GM19463 (cell line): ENCODE measurements at regions not wholly inside any gene's neighbourhood (a gene's known extent, or its start where the extent isn't known, plus 50 kb on each side); places are given as distances from the start of the nearest gene placed in this dataset.
"Not testable (repeated sequence)": the region's sequence is repeated elsewhere in the genome, so short reads cannot be mapped to it uniquely, and the experiment has no call there.

Experiments used
- ATAC-seq: cut with Tn5 transposase; IDR thresholded peaks from one replicate; pipeline ENCODE4 v1.9.1; 2021; ENCODE audit warnings: mild to moderate bottlenecking, moderate library complexity; ENCODE audit not compliant: unreplicated experiment

DNA sequence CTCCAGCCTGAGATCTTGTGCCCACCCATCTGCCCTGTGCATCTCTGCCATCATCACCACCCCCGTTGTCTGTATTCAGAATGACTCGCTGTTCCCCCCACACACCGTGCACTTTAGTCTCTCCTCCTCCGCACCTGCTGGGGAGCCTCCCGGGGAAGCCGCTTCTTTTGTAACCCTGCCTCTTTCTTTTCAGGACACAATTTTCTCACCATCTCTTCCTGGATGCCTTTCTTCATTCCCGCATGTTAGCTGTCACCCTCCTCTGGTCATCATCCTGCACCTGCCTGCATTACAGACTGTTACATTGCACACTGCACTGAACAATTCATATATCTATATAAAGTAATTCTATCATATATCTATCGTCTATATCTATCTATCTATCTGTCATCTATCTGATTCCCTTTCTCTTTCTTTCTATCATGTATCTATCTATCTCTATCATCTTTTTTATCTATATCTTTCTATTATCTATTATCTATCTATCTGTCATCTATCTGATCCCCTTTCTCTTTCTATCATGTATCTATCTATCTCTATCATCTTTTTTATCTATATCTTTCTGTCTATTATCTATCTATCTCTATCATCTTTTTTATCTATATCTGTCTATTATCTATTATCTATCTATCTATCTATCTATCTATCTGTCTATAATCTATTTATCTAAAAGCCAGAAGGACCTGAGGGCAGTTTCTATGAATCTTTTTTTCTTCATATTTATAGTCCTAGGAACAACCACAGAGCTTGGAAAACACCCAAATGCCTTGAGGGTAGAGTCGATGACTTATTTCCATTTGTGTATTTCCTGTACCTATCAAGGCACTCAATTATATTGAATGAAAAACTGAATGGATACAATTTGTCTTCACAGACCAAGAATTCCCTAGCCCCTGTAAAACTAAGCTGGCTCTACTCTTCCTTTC is 642.5 kb downstream of the ACTR3B start:
- no peak for ATAC-seq

DNA sequence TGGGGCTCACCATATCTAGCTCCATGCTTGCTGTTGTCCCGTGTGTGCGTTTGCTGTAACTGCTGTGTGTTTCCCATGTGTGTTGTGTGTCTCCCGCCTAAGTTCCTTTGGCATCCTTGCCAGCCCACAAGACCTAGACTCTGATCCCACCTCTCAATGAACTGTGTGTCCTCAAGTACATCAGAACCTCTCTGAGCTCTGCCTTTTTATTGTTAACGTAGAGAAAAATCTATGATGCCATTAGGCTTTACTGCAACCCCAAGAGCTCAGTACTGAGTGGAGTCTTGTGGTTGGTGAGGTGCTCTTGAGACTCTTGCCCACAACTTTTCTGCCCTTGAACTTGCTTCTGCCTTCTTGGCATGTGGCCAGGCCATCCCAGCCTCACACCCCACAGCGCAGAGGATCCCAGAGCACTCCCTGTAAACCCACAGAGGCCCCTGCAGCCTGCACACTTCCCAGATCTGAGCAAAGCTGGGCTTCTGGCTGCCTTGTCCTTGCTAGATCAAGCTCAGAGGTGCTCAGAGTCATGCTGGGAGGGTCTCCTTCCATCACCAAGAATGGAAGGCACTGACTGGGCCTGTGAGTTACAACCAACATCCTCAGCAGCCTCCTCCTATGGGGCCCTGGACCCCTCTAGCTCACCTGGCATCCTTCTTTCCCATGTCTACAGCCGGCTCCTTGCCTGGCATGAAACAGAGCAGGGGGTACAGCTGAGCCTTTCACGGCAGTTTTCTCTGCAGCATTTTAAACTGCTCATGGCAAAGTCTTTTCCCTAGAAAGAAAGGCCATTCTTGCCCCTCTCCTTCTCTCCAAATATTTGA is 643.4 kb downstream of the ACTR3B start:
- ATAC-seq: no peak

- no peak for ATAC-seq
Observed at GRCh38 chr7:153404124-153404523, 644.6 kb downstream of the ACTR3B start.

- ATAC-seq: no peak
Observed at GRCh38 chr7:153404781-153405279, 645.3 kb downstream of the ACTR3B start.

DNA sequence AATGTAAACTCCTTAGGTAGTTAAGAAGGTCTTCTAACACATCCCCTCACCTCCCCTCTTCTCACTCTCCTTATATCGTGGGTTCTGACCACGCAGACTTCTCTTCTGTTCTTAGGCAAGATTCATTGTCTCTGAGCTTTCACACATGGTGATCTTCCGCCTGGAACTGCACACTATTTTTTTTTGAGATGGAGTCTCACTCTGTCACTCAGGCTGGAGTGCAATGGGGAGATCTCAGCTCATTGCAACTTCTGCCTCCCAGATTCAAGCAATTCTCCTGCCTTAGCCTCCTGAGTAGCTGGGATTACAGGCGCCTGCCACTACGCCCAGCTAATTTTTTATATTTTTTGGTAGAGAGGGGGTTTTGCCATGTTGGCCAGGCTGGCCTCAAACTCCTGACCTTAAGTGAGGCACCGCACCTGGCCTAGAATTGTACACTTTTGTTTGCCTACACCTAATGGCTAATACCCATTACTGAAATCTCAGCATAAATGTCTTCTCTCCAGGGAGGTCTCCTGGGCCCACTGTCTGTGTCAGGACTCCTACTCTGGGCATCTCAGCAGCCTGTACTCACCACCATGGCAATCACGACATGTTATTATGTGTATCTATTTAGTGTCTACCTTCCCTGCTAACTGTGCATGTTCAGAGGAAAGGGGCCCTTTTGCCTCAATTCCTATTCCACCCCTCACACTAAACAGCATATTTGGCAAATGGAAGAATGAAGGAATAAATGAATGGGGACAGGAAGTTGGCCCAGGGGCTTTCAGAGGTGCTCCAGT is 646.3 kb upstream of the DPP6 start:
- ATAC-seq: no peak

GRCh38 chr7:153406486-153406872 is 645.7 kb upstream of the DPP6 start:
- ATAC-seq: no peak

- no peak for ATAC-seq
Observed at GRCh38 chr7:153407291-153408046, 644.7 kb upstream of the DPP6 start.

- ATAC-seq: no peak
Observed at GRCh38 chr7:153408360-153409335, 643.5 kb upstream of the DPP6 start.

- not testable (repeated sequence) for ATAC-seq
Observed at GRCh38 chr7:153409567-153410342, 642.4 kb upstream of the DPP6 start.

DNA sequence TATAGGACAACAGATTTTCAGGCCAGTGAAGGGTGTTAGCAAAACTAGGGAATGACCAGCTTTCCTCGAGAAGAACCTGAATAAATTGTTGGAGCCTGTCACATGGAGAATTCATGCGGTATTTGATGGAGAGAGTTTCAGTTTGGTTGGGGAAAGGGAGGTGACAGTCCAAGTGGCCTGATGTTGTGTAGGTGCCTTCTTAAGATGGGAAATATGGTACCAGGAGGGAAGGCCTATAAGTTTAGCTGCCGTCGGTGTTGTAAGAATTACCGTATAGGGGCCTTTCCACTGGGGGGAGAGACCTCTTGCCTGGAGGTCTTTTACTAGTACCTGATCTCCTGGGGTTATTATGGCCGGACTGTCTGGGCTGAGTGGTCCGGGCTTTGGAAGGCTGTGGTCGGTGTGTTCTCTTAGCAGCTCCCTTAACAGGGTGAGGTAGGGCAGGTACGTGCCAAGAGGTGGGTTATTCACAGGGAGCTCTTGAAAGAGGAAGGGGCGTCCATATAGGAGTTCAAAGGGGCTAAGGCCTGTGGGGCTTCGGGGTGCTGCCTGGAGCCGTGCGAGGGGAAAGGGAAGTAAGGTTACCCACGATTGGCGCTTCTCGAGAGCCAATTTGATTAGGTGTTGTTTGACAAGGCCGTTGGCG is 641.1 kb upstream of the DPP6 start:
- ATAC-seq: not testable (repeated sequence)

GRCh38 chr7:153412114-153412823 is 639.9 kb upstream of the DPP6 start:
- not testable (repeated sequence) for ATAC-seq

GRCh38 chr7:153412824-153413198 is 639.4 kb upstream of the DPP6 start:
- ATAC-seq: not testable (repeated sequence)

DNA sequence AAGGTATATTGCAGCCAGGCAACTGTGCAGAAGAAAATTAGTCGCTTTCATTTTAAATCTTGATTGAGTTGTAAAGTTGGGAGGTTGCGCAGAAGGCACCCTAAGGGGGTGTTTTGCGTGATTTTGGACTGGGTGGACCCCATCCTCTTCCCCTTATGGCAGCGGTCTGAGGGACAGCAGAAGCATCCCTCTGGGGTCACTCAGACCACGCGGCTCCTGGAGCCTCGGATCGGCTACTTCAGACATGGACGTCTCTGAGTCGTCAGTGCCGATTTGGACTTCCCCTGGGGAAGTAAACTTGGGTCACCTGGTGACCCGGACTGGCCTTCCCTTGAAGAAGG is 639.0 kb upstream of the DPP6 start:
- ATAC-seq: no peak

GRCh38 chr7:153413540-153414287 is 638.5 kb upstream of the DPP6 start:
- no peak for ATAC-seq

DNA sequence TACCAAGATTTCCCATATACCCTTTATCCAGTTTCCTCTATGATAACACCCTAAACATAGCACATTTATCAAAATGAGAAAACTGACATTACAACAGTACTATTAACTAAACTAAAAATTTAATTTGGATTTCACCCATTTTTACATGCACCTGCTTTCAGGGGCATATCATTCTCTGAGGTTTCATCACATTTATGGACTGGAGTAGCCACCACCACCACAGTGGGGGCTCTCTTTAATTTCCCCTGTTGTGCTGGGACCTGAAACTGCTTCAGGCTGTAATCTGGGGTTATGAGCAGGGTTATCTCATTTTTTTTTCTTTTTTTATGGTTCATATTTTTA is 637.9 kb upstream of the DPP6 start:
- no peak for ATAC-seq

DNA sequence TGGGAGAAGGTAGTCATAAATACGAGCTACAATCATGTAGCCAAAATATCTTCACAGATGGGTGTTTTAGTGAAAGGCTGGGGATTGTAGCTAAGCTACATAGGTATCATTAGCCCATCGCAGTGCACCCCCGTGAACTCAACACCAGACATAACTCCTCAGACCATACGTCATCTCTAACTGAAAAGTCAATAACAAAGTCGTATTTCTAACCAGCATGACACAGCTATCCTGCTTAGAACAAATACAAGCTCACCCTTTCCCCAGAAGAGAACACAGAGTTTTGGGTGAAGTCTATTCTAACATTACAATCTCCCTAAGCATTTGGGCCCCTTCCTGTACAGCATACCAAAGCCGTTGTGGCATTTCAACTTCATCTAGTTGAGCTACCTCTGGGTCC is 636.6 kb upstream of the DPP6 start:
- no peak for ATAC-seq
